H1 (cell line): ENCODE measurements at regions not wholly inside any gene's neighbourhood (a gene's known extent, or its start where the extent isn't known, plus 50 kb on each side); places are given as distances from the start of the nearest gene placed in this dataset.

Source experiments
- CTCF ChIA-PET: fragments of 300-600 bp; sonication (Branson Sonifier 250); formaldehyde crosslinking; loops from one replicate; lab custom pipeline; 2021; ENCODE audit not compliant: partially characterized antibody; lab: Charles Lee
- POLR2A ChIA-PET: fragments of 300-600 bp; sonication (Branson Sonifier 250); formaldehyde crosslinking; loops from one replicate; lab custom pipeline; 2021; ENCODE audit warnings: inconsistent platforms; ENCODE audit not compliant: partially characterized antibody; lab: Charles Lee
- DNase-seq, 2 experiments: peaks; one replicate each; pipeline versions ENCODE4 v3.0.0 to v3.0.0-alpha.2; 2010 to 2022; ENCODE audit warnings: low spot score in 2 of 2, low read depth in 1 of 2, mixed read lengths in 1 of 2
- FAIRE-seq: peaks from 2 replicates; lab custom pipeline; 2011; peaks lifted over from hg19 to GRCh38; lab: Jason Lieb, UNC
- H2AFZ ChIP-seq: 2 replicates; pipeline ENCODE4 v1.8.1; 2012; ENCODE audit warnings: low read length, inconsistent platforms
- H2AK5ac ChIP-seq: 2 replicates; pipeline ENCODE4 v1.6.1; 2013; ENCODE audit warnings: low read depth, low read length
- H2BK120ac ChIP-seq: replicated peaks from 2 replicates; pipeline ENCODE3; 2013; ENCODE audit warnings: low read depth, low read length, inconsistent platforms
- H2BK12ac ChIP-seq: 2 replicates; pipeline ENCODE4 v1.6.1; 2013; ENCODE audit warnings: low read depth, low read length
- H2BK15ac ChIP-seq: 2 replicates; pipeline ENCODE4 v1.6.1; 2013; ENCODE audit warnings: low read length
- H2BK20ac ChIP-seq: 2 replicates; pipeline ENCODE4 v1.6.1; 2013; ENCODE audit warnings: low read length
- H2BK5ac ChIP-seq: 2 replicates; pipeline ENCODE4 v1.6.1; 2013; ENCODE audit warnings: low read depth, low read length
- H3K14ac ChIP-seq: 2 replicates; pipeline ENCODE4 v1.6.1; 2013; ENCODE audit warnings: inconsistent platforms; ENCODE audit not compliant: insufficient read length
- H3K18ac ChIP-seq: 2 replicates; pipeline ENCODE4 v1.6.1; 2013; ENCODE audit warnings: low read length; ENCODE audit errors: extremely low read depth
- H3K23ac ChIP-seq: 2 replicates; pipeline ENCODE4 v1.6.1; 2013; ENCODE audit warnings: inconsistent platforms; ENCODE audit not compliant: insufficient read length
- H3K23me2 ChIP-seq: 2 replicates; pipeline ENCODE4 v1.6.1; 2013; ENCODE audit warnings: low read depth, low read length
- H3K27ac ChIP-seq: 2 replicates; pipeline ENCODE4 v1.6.1; 2011; ENCODE audit warnings: low read depth, low read length, inconsistent platforms
- H3K27me3 ChIP-seq, 4 experiments: replicated peaks in 1 of 4; 1 replicate in 1 of 4; 2 replicates in 3 of 4; pipeline versions ENCODE4 v1.6.1 to v1.8.1; 2011 to 2013; ENCODE audit warnings: low read length in 3 of 4, mild to moderate bottlenecking in 3 of 4, inconsistent platforms in 2 of 4, mixed read lengths in 2 of 4, moderate library complexity in 1 of 4; ENCODE audit not compliant: control insufficient read depth in 3 of 4, insufficient read depth in 3 of 4; ENCODE audit errors: extremely low read depth in 1 of 4
- H3K36me3 ChIP-seq, 4 experiments: 2 replicates each; pipeline versions ENCODE4 v1.6.1 to v1.8.1; 2011 to 2013; ENCODE audit warnings: mild to moderate bottlenecking in 4 of 4, low read length in 3 of 4, moderate library complexity in 2 of 4, control low read depth in 1 of 4, inconsistent platforms in 1 of 4; ENCODE audit not compliant: insufficient read depth in 4 of 4, control insufficient read depth in 2 of 4
- H3K4ac ChIP-seq: replicated peaks from 2 replicates; pipeline ENCODE3; 2013; ENCODE audit warnings: low read length, low read depth, mixed read lengths, inconsistent platforms; ENCODE audit not compliant: insufficient read length
- H3K4me1 ChIP-seq, 4 experiments: replicated peaks in 1 of 4; 1 replicate in 1 of 4; 2 replicates in 3 of 4; pipeline versions ENCODE4 v1.6.1 to v1.8.1; 2011 to 2013; ENCODE audit warnings: low read length in 3 of 4, inconsistent platforms in 2 of 4, mixed read lengths in 1 of 4; ENCODE audit not compliant: insufficient read depth in 4 of 4, control insufficient read depth in 3 of 4
- H3K4me2 ChIP-seq, 2 experiments: 2 replicates each; pipeline versions ENCODE4 v1.6.1 to v1.8.1; 2011 to 2013; ENCODE audit warnings: low read depth in 2 of 2, low read length in 2 of 2, control low read depth in 1 of 2, inconsistent platforms in 1 of 2, mild to moderate bottlenecking in 1 of 2; ENCODE audit not compliant: insufficient read depth in 1 of 2
- H3K4me3 ChIP-seq, 4 experiments: fragments of 200-600, 300-600 bp in 1 of 4; sonication (generic), shearing (Covaris generic), sonication (Bioruptor Twin) in 1 of 4; 2 replicates each; pipeline versions ENCODE4 v1.5.1 to v1.8.1; 2011 to 2016; ENCODE audit warnings: low read length in 4 of 4, low read depth in 3 of 4, control low read depth in 2 of 4, inconsistent platforms in 2 of 4, mild to moderate bottlenecking in 2 of 4, mixed read lengths in 1 of 4, moderate library complexity in 1 of 4; ENCODE audit not compliant: insufficient read depth in 2 of 4; ENCODE audit errors: extremely low read depth in 1 of 4
- H3K56ac ChIP-seq: replicated peaks from 2 replicates; pipeline ENCODE3; 2013; ENCODE audit warnings: low read depth, mild to moderate bottlenecking, mixed read lengths, low read length, inconsistent platforms; ENCODE audit not compliant: insufficient read length
- H3K79me1 ChIP-seq: 2 replicates; pipeline ENCODE4 v1.6.1; 2013; ENCODE audit warnings: low read depth, low read length, control low read depth
- H3K79me2 ChIP-seq, 2 experiments: 2 replicates each; pipeline versions ENCODE4 v1.6.1 to v1.8.1; 2012 to 2013; ENCODE audit warnings: low read length in 2 of 2, mild to moderate bottlenecking in 2 of 2, inconsistent platforms in 1 of 2; ENCODE audit not compliant: insufficient read depth in 2 of 2, control insufficient read depth in 1 of 2
- H3K9ac ChIP-seq, 4 experiments: replicated peaks in 1 of 4; 1 replicate in 1 of 4; 2 replicates in 3 of 4; pipeline versions ENCODE4 v1.6.1 to v1.8.1; 2011 to 2013; ENCODE audit warnings: low read depth in 3 of 4, low read length in 3 of 4, control low read depth in 2 of 4, mild to moderate bottlenecking in 2 of 4, moderate library complexity in 2 of 4, inconsistent platforms in 1 of 4; ENCODE audit errors: extremely low read depth in 1 of 4
- H3K9me3 ChIP-seq, 2 experiments: 2 replicates each; pipeline versions ENCODE4 v1.6.1 to v1.8.1; 2012 to 2013; ENCODE audit warnings: mild to moderate bottlenecking in 2 of 2, moderate library complexity in 2 of 2, control low read depth in 1 of 2, inconsistent platforms in 1 of 2, low read depth in 1 of 2, low read length in 1 of 2, mixed read lengths in 1 of 2; ENCODE audit not compliant: insufficient read depth in 2 of 2
- H4K20me1 ChIP-seq, 2 experiments: replicated peaks in 1 of 2; 2 replicates each; pipeline versions ENCODE3 to v1.8.1; 2011 to 2013; ENCODE audit warnings: inconsistent platforms in 2 of 2, low read length in 2 of 2, mild to moderate bottlenecking in 1 of 2; ENCODE audit not compliant: insufficient read depth in 2 of 2, control insufficient read depth in 1 of 2
- H4K5ac ChIP-seq: 2 replicates; pipeline ENCODE4 v1.6.1; 2013; ENCODE audit warnings: low read length, low read depth, mixed read lengths, inconsistent platforms; ENCODE audit not compliant: insufficient read length
- H4K8ac ChIP-seq: 2 replicates; pipeline ENCODE4 v1.8.0; 2013; ENCODE audit warnings: mild to moderate bottlenecking, moderate library complexity, low read length, inconsistent platforms; ENCODE audit not compliant: insufficient read depth; ENCODE audit errors: extremely low read depth
- H4K91ac ChIP-seq: replicated peaks from 2 replicates; pipeline ENCODE3; 2013; ENCODE audit warnings: low read length, mixed read lengths, inconsistent platforms; ENCODE audit not compliant: insufficient read length
- KDM5A ChIP-seq: fragments of 200-600 bp; IDR thresholded peaks from 2 replicates; pipeline ENCODE4 v1.7.1; 2012; ENCODE audit warnings: mild to moderate bottlenecking, low read length, inconsistent platforms, mixed read lengths
- SAP30 ChIP-seq: fragments of 300-600 bp; sonication (generic); IDR thresholded peaks from 2 replicates; pipeline ENCODE4 v1.7.1; 2012; ENCODE audit warnings: low read length, moderate library complexity, mild to moderate bottlenecking, inconsistent platforms; ENCODE audit not compliant: insufficient read depth, insufficient replicate concordance
- SUZ12 ChIP-seq: fragments of 200-600 bp; sonication (generic); IDR thresholded peaks from 2 replicates; pipeline ENCODE4 v1.6.1; 2012; ENCODE audit warnings: mild to moderate bottlenecking, inconsistent platforms, low read length, moderate library complexity, mixed read lengths
- TCF12 ChIP-seq: IDR thresholded peaks from 2 replicates; pipeline ENCODE4 v1.6.1; 2011; ENCODE audit warnings: low read depth, mild to moderate bottlenecking, low read length
- USF2 ChIP-seq: IDR thresholded peaks from 2 replicates; pipeline ENCODE4 v1.6.1; 2011; ENCODE audit warnings: low read length, improper control_type of control experiment
- WGBS, 2 experiments: shearing (Covaris generic) in 1 of 2; methylation state at CpG; one replicate each; pipeline versions ENCODE4 v1.1.6 to v1.1.7; 2013 to 2015; ENCODE audit warnings: low lambda C conversion rate in 2 of 2, mixed read lengths in 2 of 2, inconsistent platforms in 1 of 2, low coverage in 1 of 2, missing lambda C conversion rate in 1 of 2; ENCODE audit not compliant: insufficient replicate concordance in 2 of 2, insufficient coverage in 1 of 2, insufficient read length in 1 of 2; ENCODE audit errors: extremely low coverage in 1 of 2, missing lambda C conversion rate in 1 of 2; 5-methylcytosine and 5-hydroxymethylcytosine counted together

- Histone ChIP-seq H3K4me3 (no peak overlapping the region), H3K9me3 (no peaks in the 10 kb centered on the region), H3K18ac (no peak overlapping the region), H3K27me3 (no peaks in the 10 kb centered on the region), H2BK5ac (no peak overlapping the region), H2AFZ (no peak overlapping the region), H2AK5ac (no peak overlapping the region), H3K23me2 (no peaks in the 10 kb centered on the region), H3K14ac (no peak overlapping the region), H3K79me1 (no peaks in the 10 kb centered on the region), H3K56ac (no peak overlapping the region), H4K8ac (no peak overlapping the region), H2BK15ac (no peak overlapping the region), H3K23ac (no peak overlapping the region), H2BK12ac (no peak overlapping the region), H3K4me2 (no peak overlapping the region), H3K4me1 (no peaks in the 10 kb centered on the region), H3K27ac (no peak overlapping the region), H4K20me1 (no peaks in the 10 kb centered on the region), H4K5ac (no peak overlapping the region), H4K91ac (no peak overlapping the region), H3K4ac (no peak overlapping the region), H2BK20ac (no peak overlapping the region), H2BK120ac (no peak overlapping the region), H3K9ac (no peak overlapping the region), H3K36me3 (no peaks in the 10 kb centered on the region), H3K79me2 (no peaks in the 10 kb centered on the region)
- no peak for DNase-seq
- FAIRE-seq: no peak
- CTCF ChIA-PET: interaction anchor here (1.2 kb wide), 1 partner anchor 26 kb away, joined by 3 read pairs; no protein-coding TSS in a partner anchor
- POLR2A ChIA-PET: no interaction called here
- WGBS, 2 experiments: 93% methylated on average over 5 of the region's 5 CpGs; no CpG with 5 or more reads in 1 of the 2 experiments
- no peak for TF ChIP-seq USF2
- TF ChIP-seq TCF12: no peak
- no peak for TF ChIP-seq KDM5A
- no peak for TF ChIP-seq SAP30
- TF ChIP-seq SUZ12: no peak
Measured at GRCh38 chr13:62093984-62094780, 678.5 kb upstream of the PCDH20 start.
